ENCODE measurements at regions not wholly inside any gene's neighbourhood (a gene's known extent, or its start where the extent isn't known, plus 50 kb on each side); places are given as distances from the start of the nearest gene placed in this dataset.

GRCh38 chr5:2909035-2909434 is 157.6 kb upstream of the IRX2 start:
- no peak for DNase-seq (ENCODE audit: low read depth in 1 of 2, low spot score in 1 of 2)
- in situ Hi-C loops (cut with HindIII; ENCODE audit: low pct_unique_long_range_greater_than_20kb, low sequenced_read_pairs), result no loop called here
- TF ChIP-seq JUND (IDR thresholded peaks at IDR 0.05; ENCODE audit: low read depth), result no peak

GRCh38 chr5:2908086-2908485 is 156.6 kb upstream of the IRX2 start:
- TF ChIP-seq JUND (IDR thresholded peaks at IDR 0.05; ENCODE audit: low read depth), result no peak
- no peak for DNase-seq (ENCODE audit: low read depth in 1 of 2, low spot score in 1 of 2)
- in situ Hi-C loops (cut with HindIII; ENCODE audit: low pct_unique_long_range_greater_than_20kb, low sequenced_read_pairs), result no loop called here

- in situ Hi-C loops (cut with HindIII; ENCODE audit: low pct_unique_long_range_greater_than_20kb, low sequenced_read_pairs), result no loop called here
- no peak for TF ChIP-seq JUND (IDR thresholded peaks at IDR 0.05; ENCODE audit: low read depth)
- no peak for DNase-seq (ENCODE audit: low read depth in 1 of 2, low spot score in 1 of 2)
Measured at GRCh38 chr5:2906302-2907090, 155.0 kb upstream of the IRX2 start.

- DNase-seq (ENCODE audit: low read depth in 1 of 2, low spot score in 1 of 2), result no peak
- in situ Hi-C loops (cut with HindIII; ENCODE audit: low pct_unique_long_range_greater_than_20kb, low sequenced_read_pairs), result no loop called here
- no peak for TF ChIP-seq JUND (IDR thresholded peaks at IDR 0.05; ENCODE audit: low read depth)
Measured at GRCh38 chr5:2905741-2906140, 154.3 kb upstream of the IRX2 start.

- DNase-seq (ENCODE audit: low read depth in 1 of 2, low spot score in 1 of 2), result no peak
- in situ Hi-C loops (cut with HindIII; ENCODE audit: low pct_unique_long_range_greater_than_20kb, low sequenced_read_pairs), result no loop called here
- TF ChIP-seq JUND (IDR thresholded peaks at IDR 0.05; ENCODE audit: low read depth), result no peak
Measured at GRCh38 chr5:2904956-2905355, 153.5 kb upstream of the IRX2 start.

- in situ Hi-C loops (cut with HindIII; ENCODE audit: low pct_unique_long_range_greater_than_20kb, low sequenced_read_pairs), result no loop called here
- no peak for TF ChIP-seq JUND (IDR thresholded peaks at IDR 0.05; ENCODE audit: low read depth)
- no peak for DNase-seq (ENCODE audit: low read depth in 1 of 2, low spot score in 1 of 2)
Measured at GRCh38 chr5:2904399-2904798, 152.9 kb upstream of the IRX2 start.

GRCh38 chr5:2903451-2904395 is 152.2 kb upstream of the IRX2 start:
- DNase-seq (ENCODE audit: low read depth in 1 of 2, low spot score in 1 of 2), result no peak
- TF ChIP-seq JUND (IDR thresholded peaks at IDR 0.05; ENCODE audit: low read depth), result no peak
- in situ Hi-C loops (cut with HindIII; ENCODE audit: low pct_unique_long_range_greater_than_20kb, low sequenced_read_pairs), result no loop called here

- no peak for TF ChIP-seq JUND (IDR thresholded peaks at IDR 0.05; ENCODE audit: low read depth)
- in situ Hi-C loops (cut with HindIII; ENCODE audit: low pct_unique_long_range_greater_than_20kb, low sequenced_read_pairs), result no loop called here
Measured at GRCh38 chr5:2902742-2903297, 151.3 kb upstream of the IRX2 start.

GRCh38 chr5:2902186-2902585 is 150.7 kb upstream of the IRX2 start:
- in situ Hi-C loops (cut with HindIII; ENCODE audit: low pct_unique_long_range_greater_than_20kb, low sequenced_read_pairs), result no loop called here
- no peak for TF ChIP-seq JUND (IDR thresholded peaks at IDR 0.05; ENCODE audit: low read depth)
- DNase-seq (ENCODE audit: low read depth in 1 of 2, low spot score in 1 of 2), result no peak

More at GRCh38 chr5:2902742-2903297, 151.3 kb upstream of the IRX2 start:
- no peak for DNase-seq (ENCODE audit: low read depth in 1 of 2, low spot score in 1 of 2)

- in situ Hi-C loops (cut with HindIII; ENCODE audit: low pct_unique_long_range_greater_than_20kb, low sequenced_read_pairs), result no loop called here
- TF ChIP-seq JUND (IDR thresholded peaks at IDR 0.05; ENCODE audit: low read depth), result no peak
Measured at GRCh38 chr5:2901511-2901910, 150.0 kb upstream of the IRX2 start.

GRCh38 chr5:2901096-2901495 is 149.6 kb upstream of the IRX2 start:
- in situ Hi-C loops (cut with HindIII; ENCODE audit: low pct_unique_long_range_greater_than_20kb, low sequenced_read_pairs), result no loop called here
- no peak for TF ChIP-seq JUND (IDR thresholded peaks at IDR 0.05; ENCODE audit: low read depth)
- DNase-seq (ENCODE audit: low read depth in 1 of 2, low spot score in 1 of 2), result no peak

More at GRCh38 chr5:2901511-2901910, 150.0 kb upstream of the IRX2 start:
- DNase-seq (ENCODE audit: low read depth in 1 of 2, low spot score in 1 of 2), result no peak

- no peak for DNase-seq (ENCODE audit: low read depth in 1 of 2, low spot score in 1 of 2)
- in situ Hi-C loops (cut with HindIII; ENCODE audit: low pct_unique_long_range_greater_than_20kb, low sequenced_read_pairs), result no loop called here
- no peak for TF ChIP-seq JUND (IDR thresholded peaks at IDR 0.05; ENCODE audit: low read depth)
Measured at GRCh38 chr5:2900360-2900759, 148.9 kb upstream of the IRX2 start.

- no peak for TF ChIP-seq JUND (IDR thresholded peaks at IDR 0.05; ENCODE audit: low read depth)
- DNase-seq (ENCODE audit: low read depth in 1 of 2, low spot score in 1 of 2), result no peak
- in situ Hi-C loops (cut with HindIII; ENCODE audit: low pct_unique_long_range_greater_than_20kb, low sequenced_read_pairs), result no loop called here
Measured at GRCh38 chr5:2899311-2899710, 147.8 kb upstream of the IRX2 start.

Measured in T47D (cell line).